Peyer's patch (tissue), 4 donors: ENCODE measurements at regions not wholly inside any gene's neighbourhood (a gene's known extent, or its start where the extent isn't known, plus 50 kb on each side); places are given as distances from the start of the nearest gene placed in this dataset.

ENCODE experiments used
- POLR2A ChIP-seq, 2 donors: fragments of 450-650 bp; IDR thresholded peaks; one replicate each; pipeline ENCODE4 v1.5.1; 2017; ENCODE audit warnings: antibody characterized with exemption in 2 of 2, mild to moderate bottlenecking in 2 of 2, moderate library complexity in 2 of 2
- TF ChIP-seq, protein P1 (sequence below), 6 experiments: fragments of 450-650 bp in 4 of 6; fragments of 200-600 bp in 2 of 6; sonication (generic) in 1 of 6; IDR thresholded peaks; one replicate each; pipeline ENCODE4 v1.5.1; 2017 to 2019; ENCODE audit warnings: antibody characterized with exemption in 6 of 6, mild to moderate bottlenecking in 3 of 6, moderate library complexity in 1 of 6

- TF ChIP-seq, protein P1, sequence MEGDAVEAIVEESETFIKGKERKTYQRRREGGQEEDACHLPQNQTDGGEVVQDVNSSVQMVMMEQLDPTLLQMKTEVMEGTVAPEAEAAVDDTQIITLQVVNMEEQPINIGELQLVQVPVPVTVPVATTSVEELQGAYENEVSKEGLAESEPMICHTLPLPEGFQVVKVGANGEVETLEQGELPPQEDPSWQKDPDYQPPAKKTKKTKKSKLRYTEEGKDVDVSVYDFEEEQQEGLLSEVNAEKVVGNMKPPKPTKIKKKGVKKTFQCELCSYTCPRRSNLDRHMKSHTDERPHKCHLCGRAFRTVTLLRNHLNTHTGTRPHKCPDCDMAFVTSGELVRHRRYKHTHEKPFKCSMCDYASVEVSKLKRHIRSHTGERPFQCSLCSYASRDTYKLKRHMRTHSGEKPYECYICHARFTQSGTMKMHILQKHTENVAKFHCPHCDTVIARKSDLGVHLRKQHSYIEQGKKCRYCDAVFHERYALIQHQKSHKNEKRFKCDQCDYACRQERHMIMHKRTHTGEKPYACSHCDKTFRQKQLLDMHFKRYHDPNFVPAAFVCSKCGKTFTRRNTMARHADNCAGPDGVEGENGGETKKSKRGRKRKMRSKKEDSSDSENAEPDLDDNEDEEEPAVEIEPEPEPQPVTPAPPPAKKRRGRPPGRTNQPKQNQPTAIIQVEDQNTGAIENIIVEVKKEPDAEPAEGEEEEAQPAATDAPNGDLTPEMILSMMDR (IDR thresholded peaks at IDR 0.05) = no peak
- TF ChIP-seq POLR2A (IDR thresholded peaks at IDR 0.05) = no peak
These were observed 217.7 kb downstream of the FOXA2 start for GRCh38 chr20:22366631-22367030.
